K562 (cell line): ENCODE measurements at regions not wholly inside any gene's neighbourhood (a gene's known extent, or its start where the extent isn't known, plus 50 kb on each side); places are given as distances from the start of the nearest gene placed in this dataset.

ENCODE experiments used
- CREB1 ChIP-seq, 2 experiments: sonication (generic) in 1 of 2; formaldehyde crosslinking in 1 of 2; IDR thresholded peaks; 2 replicates each; pipeline versions ENCODE4 v1.6.1 to v1.8.0; 2012 to 2022; ENCODE audit warnings: inconsistent platforms in 1 of 2, mild to moderate bottlenecking in 1 of 2, missing genetic modification reagents in 1 of 2, moderate library complexity in 1 of 2
- CTCF ChIP-seq, 3 experiments: IDR thresholded peaks in 2 of 3; conservative IDR thresholded peaks in 1 of 3; 2 replicates each; pipeline ENCODE4 v1.5.1; 2011 to 2012; ENCODE audit warnings: low read length in 3 of 3, mild to moderate bottlenecking in 3 of 3, control low read depth in 2 of 3, improper control_type of control experiment in 1 of 3, inconsistent platforms in 1 of 3, low read depth in 1 of 3, mixed read lengths in 1 of 3, moderate library complexity in 1 of 3; ENCODE audit not compliant: insufficient read depth in 2 of 3
- HMGN3 ChIP-seq: IDR thresholded peaks from 2 replicates; pipeline ENCODE4 v1.6.1; 2011; ENCODE audit warnings: borderline replicate concordance, low read depth, mild to moderate bottlenecking, mixed read lengths, low read length; ENCODE audit not compliant: insufficient read length; ENCODE audit errors: extremely low read depth
- JUN ChIP-seq, 2 experiments: sonication (generic) in 1 of 2; formaldehyde crosslinking in 1 of 2; IDR thresholded peaks; 2 replicates each; pipeline versions ENCODE4 v1.6.1 to v1.8.0; 2012 to 2022; ENCODE audit warnings: borderline replicate concordance in 2 of 2, mild to moderate bottlenecking in 2 of 2, improper control_type of control experiment in 1 of 2, low read depth in 1 of 2, low read length in 1 of 2, missing genetic modification reagents in 1 of 2
- MAZ ChIP-seq, 2 experiments: fragments of 450-650 bp in 1 of 2; sonication (generic) in 1 of 2; formaldehyde crosslinking; IDR thresholded peaks in 1 of 2; conservative IDR thresholded peaks in 1 of 2; 2 replicates each; pipeline versions ENCODE4 v1.4.0 to v1.5.0; 2020; ENCODE audit warnings: mild to moderate bottlenecking in 1 of 2, missing genetic modification reagents in 1 of 2
- MXI1 ChIP-seq: IDR thresholded peaks from 2 replicates; pipeline ENCODE4 v1.6.1; 2011; ENCODE audit warnings: low read depth, mild to moderate bottlenecking, improper control_type of control experiment, low read length
- POLR2A ChIP-seq: fragments of 450-650 bp; conservative IDR thresholded peaks from 2 replicates; pipeline ENCODE4 v1.6.1; 2016
- PTRF ChIP-seq: fragments of 450-650 bp; IDR thresholded peaks from 2 replicates; pipeline ENCODE4 v1.6.1; 2016; ENCODE audit warnings: mild to moderate bottlenecking, missing genetic modification characterization, missing compliant biosample characterization
- RAD21 ChIP-seq, 2 experiments: fragments of 250-450 bp in 1 of 2; fragments of 450-650 bp in 1 of 2; sonication (Bioruptor Pico) in 1 of 2; formaldehyde crosslinking in 1 of 2; IDR thresholded peaks in 1 of 2; conservative IDR thresholded peaks in 1 of 2; 2 replicates each; pipeline versions ENCODE4 v1.4.0 to v1.8.0; 2020 to 2022; ENCODE audit warnings: mild to moderate bottlenecking in 2 of 2, moderate library complexity in 1 of 2
- SIRT6 ChIP-seq: IDR thresholded peaks from one replicate; pipeline ENCODE4 v1.6.1; 2012; ENCODE audit warnings: low read depth, mild to moderate bottlenecking, control low read depth, inconsistent platforms, low read length, moderate library complexity
- SPI1 ChIP-seq: IDR thresholded peaks from 2 replicates; pipeline ENCODE4 v1.6.1; 2011; ENCODE audit warnings: low read depth, low read length, control low read depth, borderline replicate concordance
- TRIM28 ChIP-seq: fragments of 450-650 bp; IDR thresholded peaks from 2 replicates; pipeline ENCODE4 v1.6.1; 2017
- ZNF274 ChIP-seq: IDR thresholded peaks from 2 replicates; pipeline ENCODE4 v1.6.1; 2011; ENCODE audit warnings: low read depth, mild to moderate bottlenecking, low read length, moderate library complexity, borderline replicate concordance
- TF ChIP-seq, protein P1 (sequence below): IDR thresholded peaks from 3 replicates; pipeline ENCODE4 v1.6.1; 2011; ENCODE audit warnings: borderline replicate concordance, mild to moderate bottlenecking, moderate library complexity; ENCODE audit not compliant: insufficient read length; ENCODE audit errors: extremely low read depth

GRCh38 chr2:138183705-138184104 lies 219.4 kb downstream of the HNMT start:
- TF ChIP-seq MAZ (CRISPR knock-in tag; conservative IDR thresholded peaks at IDR 0.05 in 1 of 2, IDR thresholded peaks at IDR 0.05 in 1 of 2) (no peak), ZNF274 (no peak), RAD21 (CRISPR knock-in tag; conservative IDR thresholded peaks at IDR 0.05 in 1 of 2, IDR thresholded peaks at IDR 0.05 in 1 of 2) (no peak), TRIM28 (no peak), SPI1 (no peak), JUN (IDR thresholded peaks at IDR 0.05; ENCODE audit: borderline replicate concordance, low read depth, low read length) (no peak), JUN (CRISPR knock-in tag; IDR thresholded peaks at IDR 0.05; ENCODE audit: borderline replicate concordance) (no peak), MXI1 (no peak), POLR2A (no peak), CREB1 (IDR thresholded peaks at IDR 0.05) (no peak), CREB1 (CRISPR knock-in tag; IDR thresholded peaks at IDR 0.05) (no peak), HMGN3 (no peak), SIRT6 (no peak), PTRF (no peak), CTCF (IDR thresholded peaks at IDR 0.05 in 2 of 3, conservative IDR thresholded peaks at IDR 0.05 in 1 of 3; ENCODE audit: insufficient read depth in 2 of 3, low read depth in 1 of 3, low read length in 3 of 3) (no peak)
- TF ChIP-seq, protein P1, sequence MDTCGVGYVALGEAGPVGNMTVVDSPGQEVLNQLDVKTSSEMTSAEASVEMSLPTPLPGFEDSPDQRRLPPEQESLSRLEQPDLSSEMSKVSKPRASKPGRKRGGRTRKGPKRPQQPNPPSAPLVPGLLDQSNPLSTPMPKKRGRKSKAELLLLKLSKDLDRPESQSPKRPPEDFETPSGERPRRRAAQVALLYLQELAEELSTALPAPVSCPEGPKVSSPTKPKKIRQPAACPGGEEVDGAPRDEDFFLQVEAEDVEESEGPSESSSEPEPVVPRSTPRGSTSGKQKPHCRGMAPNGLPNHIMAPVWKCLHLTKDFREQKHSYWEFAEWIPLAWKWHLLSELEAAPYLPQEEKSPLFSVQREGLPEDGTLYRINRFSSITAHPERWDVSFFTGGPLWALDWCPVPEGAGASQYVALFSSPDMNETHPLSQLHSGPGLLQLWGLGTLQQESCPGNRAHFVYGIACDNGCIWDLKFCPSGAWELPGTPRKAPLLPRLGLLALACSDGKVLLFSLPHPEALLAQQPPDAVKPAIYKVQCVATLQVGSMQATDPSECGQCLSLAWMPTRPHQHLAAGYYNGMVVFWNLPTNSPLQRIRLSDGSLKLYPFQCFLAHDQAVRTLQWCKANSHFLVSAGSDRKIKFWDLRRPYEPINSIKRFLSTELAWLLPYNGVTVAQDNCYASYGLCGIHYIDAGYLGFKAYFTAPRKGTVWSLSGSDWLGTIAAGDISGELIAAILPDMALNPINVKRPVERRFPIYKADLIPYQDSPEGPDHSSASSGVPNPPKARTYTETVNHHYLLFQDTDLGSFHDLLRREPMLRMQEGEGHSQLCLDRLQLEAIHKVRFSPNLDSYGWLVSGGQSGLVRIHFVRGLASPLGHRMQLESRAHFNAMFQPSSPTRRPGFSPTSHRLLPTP: no peak
